Kidney tubule cell (primary cell): ENCODE measurements at regions not wholly inside any gene's neighbourhood (a gene's known extent, or its start where the extent isn't known, plus 50 kb on each side); places are given as distances from the start of the nearest gene placed in this dataset.
A peak's percentile ranks its signal among the peaks of the same experiment; 100 is the strongest.

Experiments
- DNase-seq: peaks from one replicate; pipeline ENCODE4 v3.0.0-alpha.2; 2018; ENCODE audit warnings: low spot score

DNA sequence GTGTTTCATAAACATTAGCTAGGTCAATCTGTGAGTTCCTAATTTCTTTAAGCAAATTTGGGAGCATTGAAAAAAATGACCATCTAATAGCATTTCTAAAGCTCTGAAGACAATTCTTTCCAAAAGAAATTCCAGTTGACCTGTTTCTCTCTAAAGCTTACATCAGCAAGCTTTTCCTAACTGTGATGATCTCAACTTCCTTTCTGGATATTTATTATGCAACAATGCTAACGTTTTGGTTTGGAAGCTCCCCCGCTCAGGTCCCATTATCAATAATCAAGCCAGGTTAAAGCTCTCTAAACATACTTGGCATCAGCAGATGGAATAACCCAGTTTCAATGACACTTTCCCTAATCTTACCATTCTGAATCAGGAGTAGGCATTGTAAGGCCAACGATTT lies 196.3 kb upstream of the TANK start:
- no peak for DNase-seq

DNA sequence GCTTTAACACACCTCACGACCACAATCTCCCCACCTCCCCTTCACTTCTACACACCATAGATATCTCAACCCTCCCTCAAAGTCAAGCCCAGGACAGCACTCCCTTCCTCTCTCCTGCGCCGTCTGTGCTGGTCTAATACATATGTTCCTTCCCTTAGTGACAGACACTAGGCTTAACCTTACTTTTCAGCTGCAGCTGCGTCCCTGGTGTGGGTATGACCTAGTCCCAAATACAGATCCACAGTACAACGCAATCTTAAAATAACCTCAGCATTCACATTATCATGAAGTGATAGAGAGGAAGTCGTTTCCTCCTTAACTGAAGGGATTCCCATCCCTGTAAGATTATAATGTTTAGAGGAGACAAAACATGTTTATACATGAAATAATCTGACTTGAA lies 192.7 kb upstream of the TANK start:
- no peak for DNase-seq

DNA sequence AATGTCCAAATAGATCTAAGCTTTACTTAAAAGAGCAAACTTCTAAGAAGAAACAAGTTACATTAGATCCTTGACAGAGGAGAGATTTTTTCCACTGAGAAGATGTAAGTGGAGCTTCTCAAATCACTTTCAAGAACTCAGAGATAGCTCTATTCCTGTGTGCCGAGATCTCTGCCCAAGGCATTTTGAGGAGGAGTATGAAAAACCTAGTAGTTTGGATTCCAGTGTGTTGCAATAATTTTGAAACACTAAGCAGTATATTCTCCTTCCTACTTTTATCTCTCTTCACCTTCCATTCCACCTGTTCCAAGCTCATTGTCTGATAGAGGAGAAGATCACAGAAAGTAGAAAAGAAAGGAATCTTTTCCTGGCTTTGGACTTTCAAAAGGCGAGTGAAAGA lies 192.0 kb upstream of the TANK start:
- DNase-seq = no peak

DNA sequence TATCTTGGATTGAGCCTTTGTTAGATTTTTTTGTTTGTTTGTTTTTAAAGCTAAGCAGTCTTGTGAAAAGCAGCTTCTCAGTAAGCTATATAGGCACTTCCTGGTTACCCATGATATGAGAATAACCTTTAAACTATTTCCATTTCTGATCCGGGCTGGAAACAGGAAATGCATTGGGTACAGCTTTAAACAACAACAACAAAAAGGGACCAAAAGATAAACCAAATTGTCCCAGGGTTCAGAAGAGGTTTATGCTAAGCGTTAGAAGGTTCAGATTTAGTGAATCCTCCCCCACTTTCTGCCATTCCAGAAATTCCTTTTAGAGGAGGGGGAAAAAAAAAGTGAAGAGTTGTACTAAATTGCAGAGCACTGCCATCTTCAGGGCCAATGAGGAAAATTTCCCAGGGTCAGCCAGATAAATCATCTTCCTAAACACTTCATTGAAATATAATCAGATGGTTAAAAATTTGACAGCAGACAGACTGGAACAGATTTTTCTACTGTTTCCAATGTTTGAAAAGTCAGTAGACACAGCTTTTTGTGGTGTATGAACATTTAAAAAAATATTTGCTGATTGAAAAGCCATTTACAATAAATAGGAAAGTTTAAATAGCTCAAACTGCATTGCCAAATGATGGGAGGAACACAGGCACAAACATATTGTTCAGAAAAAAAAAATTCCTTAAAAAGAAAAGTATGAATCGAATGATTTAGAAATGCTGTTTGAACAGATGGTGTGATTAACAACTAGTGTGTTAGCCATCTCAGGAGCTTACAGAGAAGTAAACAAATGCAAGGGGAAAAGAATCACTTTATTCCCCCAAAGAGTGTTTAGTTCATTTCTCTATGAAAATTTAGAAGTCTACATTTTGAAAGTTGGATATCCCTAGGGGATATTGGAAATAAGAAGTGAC lies 189.9 kb upstream of the TANK start:
- peak; percentile 83 for DNase-seq

DNA sequence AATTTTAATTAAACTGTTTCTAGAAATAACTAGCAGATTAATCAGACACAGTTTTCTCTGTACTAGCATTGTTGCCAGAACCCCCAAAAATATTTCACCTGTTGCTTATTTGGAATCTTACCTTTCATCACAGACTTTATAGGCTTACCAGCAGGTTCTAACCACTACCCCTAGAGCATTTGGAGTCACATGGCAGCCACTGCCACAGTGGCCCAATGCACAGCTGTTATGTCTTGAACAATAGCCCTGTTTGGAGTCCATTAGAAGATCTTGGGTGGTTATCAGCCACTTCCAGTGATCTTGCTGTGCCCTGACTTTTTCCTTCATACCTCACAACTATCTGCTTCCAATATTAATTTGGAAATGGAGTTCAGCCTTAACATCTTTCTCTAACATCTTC lies 186.2 kb upstream of the TANK start:
- DNase-seq = no peak

DNA sequence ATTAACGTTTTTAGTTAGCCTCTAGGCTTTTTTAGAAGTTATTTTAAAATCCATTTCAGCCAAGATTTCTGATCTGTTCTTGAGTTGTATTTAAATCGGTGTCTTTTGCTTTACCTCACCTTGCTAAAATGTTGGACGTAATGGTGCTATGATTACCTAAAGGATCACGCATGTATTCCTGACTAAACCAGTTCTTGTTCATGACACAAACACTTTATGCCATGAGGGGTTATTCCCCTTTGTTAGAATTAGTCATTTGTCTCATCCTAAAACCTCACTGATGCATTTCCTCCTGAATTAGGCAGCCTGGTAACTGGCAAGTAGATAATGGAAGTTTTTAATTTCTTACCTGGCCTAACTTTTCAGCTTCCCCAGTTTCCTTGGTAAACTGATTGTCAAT lies 185.4 kb upstream of the TANK start:
- DNase-seq = peak; percentile 50

DNA sequence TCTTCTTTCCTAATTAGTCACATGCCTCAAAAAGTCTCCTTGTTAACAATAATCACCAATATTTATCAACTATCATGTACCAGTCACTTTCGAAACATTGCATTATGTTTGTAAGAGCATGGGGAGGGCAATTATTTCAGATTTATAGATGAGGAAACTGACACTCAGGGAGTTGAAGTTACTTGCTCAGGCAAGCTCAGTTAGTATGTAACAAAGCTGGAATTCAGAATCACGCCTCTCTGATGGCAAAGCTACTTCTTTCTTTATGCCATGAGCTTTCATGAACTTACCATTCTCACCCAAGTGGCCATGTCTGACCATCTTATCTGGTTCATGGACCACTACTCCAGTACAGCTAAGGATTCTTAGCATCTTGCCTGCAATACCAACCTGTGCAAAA lies 183.4 kb upstream of the TANK start:
- DNase-seq = no peak

DNA sequence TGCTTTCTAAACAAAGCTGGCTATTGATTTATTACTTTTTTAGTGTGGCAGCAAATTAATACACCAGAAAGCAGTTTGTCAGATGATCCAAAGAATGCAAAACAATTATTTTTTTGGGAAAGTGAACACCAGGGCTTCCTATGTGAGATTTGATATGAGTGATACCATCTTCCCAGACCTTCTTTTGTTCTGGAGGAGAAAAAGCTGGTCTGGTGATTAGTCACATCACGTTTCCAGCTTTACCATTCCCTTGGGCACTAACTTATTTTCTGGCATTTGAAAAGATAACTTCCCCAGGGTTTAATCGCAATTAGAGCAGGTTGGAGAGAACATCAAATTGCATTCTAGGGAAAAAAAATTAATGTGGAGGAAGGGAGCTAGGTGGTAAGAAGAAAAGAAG lies 182.9 kb upstream of the TANK start:
- no peak for DNase-seq

DNA sequence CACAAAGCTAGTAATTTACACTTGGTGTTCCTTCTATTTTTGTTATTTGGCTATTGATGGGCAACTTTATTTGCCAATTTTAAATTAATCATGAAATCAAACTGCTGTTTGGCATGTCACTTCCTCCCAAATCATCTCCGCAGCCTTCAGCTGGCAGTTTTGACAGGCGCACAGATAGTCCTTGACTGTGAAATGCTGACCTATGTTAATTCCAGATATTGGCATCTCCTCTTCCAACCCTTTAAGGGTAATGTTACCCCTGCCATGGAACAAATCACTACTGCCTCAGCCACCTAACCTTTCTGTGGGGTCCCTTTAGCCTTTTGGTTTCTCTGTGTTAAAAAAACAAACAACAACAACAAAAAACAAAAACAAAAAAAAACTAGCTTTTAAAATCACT lies 182.4 kb upstream of the TANK start:
- no peak for DNase-seq

DNA sequence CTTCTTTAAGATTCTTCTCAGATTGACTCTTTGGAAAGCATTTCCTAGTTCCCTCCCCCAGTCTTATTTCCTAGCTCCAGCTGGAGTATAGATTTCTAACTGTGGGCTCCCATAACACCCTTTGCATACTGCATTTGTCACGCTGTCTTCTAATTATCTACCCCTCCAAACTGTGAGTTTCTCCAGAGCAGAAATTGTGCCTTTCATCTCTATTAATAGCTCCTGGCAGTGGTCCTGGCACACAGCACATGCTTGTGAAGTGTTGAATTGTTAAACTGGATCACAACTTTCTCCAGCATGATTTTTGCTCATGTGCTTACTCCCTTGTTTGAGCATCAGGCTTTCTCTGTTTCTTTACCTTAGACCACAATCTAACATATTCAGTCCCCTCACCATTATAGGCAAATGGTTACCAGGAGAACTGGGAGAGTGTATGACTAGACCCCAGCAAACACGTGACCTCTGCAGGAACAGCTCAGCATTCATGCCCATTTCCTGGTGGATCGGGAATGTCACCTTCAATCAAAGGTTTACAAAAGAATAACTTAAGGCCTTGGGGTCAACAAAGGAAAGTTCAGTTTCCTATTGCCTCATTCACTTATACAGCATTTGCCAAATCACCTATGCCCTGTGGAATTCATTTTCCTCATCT lies 175.7 kb upstream of the TANK start:
- peak; percentile 13 for DNase-seq

DNA sequence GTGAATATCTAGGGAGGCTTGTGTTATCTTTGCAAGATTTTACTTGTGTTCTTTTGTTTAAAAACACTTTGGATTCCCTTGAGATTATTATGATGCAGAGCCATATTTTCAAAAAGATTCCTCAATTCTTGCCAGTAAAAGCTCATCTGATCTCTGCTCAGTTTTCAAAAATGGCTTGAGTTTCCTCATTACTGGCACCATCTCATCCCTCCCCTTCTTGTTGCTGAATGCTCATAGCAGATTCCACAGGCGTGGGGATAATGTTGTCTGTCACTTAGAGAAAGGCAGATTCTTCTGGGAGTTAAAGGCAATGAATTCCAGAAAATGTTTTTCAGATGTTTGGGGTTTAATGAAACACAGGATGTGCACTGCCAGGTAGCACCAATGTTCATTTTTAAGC lies 170.4 kb upstream of the TANK start:
- DNase-seq = no peak

DNA sequence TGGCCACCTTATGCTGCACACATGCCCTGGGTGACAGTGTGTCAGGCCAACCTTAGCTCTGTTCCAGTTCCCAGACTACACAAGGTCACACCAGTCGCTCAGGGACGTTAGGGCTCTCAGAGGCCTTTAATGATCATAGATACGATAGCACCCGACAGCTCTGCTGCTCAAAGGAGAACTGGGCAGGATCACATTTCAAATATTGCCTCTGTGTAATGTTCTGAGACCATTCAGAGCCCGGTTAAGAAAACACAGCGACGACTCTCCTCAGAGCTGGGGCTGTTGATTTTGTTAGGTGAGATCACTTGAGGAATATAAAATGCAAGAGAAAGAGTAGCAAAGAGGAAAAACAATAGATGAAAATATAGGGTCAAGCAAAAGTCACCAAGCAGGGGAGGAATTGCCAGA lies 166.6 kb upstream of the TANK start:
- peak; percentile 2 for DNase-seq

DNA sequence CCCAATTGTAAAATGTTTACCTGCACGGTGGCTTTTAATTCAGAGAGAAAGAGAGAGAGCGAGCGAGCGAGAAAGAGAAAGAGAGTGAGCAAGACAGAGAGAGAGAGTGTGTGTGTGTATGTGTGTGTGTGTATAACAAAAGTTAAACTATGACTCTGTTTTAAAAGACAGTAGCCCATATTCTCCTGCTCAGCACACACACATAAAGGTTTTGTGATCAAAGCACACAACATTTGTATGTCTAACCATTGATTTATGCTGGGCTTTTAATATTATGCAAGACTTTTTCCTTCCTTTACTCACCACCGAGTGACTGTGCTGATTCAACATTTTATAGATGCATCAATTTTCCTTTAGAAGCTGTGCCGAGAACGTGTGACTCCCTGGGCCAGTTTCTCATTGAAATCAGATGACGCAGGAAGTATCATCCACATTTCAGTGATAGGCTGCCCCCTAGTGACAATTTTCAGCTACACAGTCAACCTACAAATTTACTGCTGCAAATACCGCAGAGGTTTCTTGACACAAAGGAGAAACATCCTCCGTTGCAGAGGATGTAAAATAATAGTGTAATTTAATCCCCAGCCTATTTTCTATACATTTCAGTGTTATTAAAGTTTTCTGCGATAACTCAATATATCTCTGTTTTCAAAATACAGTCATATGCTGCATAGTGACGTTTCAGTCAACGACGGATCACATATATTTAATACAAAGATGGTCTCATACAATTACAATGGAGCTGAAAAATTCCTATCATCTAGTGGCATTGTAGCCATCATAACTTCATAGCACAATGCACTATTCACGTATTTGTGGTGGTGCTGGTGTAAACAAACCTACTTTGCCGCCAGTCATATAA lies 165.9 kb upstream of the TANK start:
- DNase-seq = peak; percentile 92

DNA sequence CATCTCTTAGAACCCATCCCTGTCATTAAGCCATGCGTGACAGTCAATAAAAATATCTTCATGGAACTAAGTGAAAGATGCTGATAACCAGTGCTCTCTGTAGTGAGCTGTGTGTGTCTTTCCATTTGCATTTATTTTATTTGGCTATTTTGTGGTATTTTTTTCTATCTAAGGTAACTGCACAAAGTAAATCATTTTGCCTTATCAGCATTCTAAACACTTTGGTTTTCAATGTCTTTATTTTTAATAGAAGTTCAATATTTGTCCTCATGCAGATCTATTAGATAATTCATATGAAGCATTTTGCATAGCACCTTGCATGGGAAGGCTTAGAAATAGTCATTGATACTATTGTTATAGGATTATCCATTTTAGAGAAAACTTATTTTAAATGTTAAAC lies 163.6 kb upstream of the TANK start:
- no peak for DNase-seq

DNA sequence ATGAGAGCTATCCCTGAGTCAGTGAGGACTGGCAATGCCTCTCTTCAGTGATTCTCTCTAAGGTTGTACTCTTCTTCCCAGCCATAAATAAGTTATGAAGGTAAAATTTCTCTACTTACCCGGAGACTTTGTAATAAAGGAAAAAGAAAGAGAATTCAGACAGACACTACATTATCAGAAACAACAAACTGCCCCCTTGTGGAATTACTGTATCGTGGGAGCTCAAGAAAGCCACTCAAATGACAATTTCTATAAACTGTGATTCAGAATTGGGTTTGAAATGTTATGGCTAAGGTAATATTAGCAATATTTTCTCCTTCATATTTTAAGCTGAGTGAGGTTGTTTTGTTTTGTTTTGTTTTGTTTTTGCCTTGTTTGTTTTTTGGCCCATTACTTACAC lies 155.8 kb upstream of the TANK start:
- DNase-seq = no peak

DNA sequence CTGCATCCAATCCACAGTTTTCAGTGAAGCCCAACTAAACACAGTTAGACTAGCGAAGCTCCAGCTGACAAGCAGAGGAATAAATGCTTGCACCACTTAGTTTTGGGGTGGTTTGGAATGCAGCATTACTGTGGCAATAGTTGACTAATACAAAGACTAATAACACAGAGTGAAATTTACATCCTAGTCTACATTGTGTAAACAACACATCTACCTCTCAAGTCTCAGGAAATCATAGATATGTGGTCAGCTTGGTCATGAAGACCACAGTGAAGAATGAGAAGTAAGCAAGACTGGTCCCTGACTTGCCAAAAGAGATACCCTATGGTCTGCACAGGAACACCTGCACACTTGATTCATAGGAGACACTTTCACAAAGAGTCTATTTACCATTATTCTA lies 155.1 kb upstream of the TANK start:
- DNase-seq = no peak

DNA sequence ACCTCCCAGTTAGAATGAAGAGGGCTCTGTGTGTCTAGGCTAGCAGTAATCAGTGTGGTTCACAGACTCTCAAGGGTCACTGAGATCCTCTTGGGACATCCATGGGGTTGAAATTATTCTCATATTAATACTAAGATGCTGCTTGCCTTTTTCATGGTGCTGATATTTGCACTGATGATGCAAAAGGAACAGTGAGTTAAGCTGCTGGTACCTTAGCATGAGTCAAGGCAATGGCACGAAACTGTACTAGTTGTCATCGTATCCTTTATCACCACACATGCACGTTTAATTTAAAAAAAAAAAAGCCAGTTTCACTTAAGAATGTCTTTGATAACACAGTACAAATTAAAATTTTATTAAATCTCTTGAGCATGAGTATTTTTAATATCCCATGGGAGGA lies 151.9 kb upstream of the TANK start:
- no peak for DNase-seq

DNA sequence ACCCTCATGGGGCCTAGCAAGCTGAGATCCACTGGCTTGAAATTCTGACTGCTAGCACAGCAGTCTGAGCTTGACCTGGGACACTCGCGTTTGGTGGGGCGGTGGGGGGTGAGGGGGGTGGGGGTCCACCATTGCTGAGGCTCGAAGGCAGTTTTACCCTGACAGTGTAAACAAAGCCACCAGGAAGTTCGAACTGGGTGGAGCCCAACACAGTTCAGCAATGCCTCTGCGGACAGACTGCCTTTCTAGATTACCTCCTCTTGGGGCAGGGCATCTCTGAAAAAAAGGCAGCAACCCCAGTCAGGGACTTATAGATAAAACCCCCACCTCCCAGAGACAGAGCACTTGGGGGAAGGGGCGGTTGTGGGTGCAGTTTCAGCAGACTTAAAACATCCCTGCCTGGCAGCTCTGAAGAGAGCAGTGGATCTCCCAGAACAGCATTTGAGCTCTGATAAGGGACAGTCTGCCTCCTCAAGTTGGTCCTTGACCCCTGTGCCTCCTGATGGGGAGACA lies 149.7 kb upstream of the TANK start:
- DNase-seq = no peak

DNA sequence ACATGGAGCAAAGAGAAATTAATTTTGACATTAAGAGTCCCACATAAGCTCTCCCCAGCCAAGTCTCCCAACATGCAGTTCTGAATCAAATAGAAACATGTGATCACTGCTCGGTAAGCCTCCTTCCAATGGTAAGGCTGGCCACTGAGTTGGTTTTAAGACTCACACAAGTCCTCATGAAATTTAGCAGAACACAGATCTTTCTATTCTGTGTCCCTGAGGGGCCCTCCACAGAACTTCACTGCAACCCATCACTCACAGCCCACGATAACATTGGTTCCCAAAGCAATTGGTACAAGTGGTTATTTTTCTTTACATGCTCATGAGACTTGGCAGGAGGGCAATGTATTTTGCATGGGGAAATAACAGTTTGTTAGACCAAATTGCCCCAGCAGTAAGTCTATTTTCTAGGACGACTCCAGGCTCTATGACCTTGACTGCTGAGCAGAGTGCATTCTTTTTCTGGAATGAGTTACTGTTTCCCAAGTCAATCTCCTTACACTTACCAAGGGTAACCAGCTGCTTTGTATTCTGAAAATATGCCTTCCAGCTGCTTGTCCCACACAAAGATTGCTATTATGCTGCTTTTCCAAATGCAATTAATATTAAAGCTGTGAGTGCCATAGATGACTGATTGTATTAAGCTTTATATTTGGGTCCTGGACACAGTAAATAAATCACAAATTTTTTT lies 142.3 kb upstream of the TANK start:
- no peak for DNase-seq

DNA sequence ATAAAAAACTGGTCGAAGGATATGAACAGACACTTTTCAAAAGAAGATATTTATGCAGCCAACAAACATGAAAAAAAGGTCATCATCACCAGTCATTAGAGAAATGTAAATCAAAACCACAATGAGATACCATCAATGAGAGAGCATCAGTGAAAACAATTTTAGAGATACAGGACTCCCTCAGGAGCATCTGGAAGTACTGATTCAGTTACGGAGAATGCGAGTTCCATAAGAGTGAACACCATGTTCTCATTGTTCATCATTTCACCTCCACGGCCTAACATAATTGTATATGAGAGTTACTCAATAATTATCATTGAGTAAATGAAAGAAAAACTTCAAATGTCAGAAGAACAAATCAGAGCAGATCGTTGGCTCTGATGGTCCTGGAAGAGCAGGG lies 140.9 kb upstream of the TANK start:
- DNase-seq = no peak

DNA sequence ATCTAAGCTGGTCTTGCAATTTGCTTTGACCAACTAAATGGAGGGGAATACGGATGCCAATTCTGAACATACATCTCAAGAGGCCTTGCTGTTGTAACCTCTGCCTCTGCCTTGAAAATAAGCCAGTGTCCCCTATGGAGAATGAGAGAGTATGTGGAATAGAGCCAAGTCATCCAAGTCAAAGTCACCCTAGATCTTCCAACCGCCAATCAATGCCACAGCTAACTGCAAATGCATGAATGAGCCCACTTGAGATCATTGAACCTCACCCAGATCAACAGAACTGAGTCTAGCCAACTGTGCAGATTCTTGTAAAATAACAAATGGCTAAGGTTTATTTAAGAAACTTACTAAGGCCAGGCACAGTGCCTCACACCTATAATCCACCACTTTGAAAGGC lies 139.8 kb upstream of the TANK start:
- peak; percentile 17 for DNase-seq

DNA sequence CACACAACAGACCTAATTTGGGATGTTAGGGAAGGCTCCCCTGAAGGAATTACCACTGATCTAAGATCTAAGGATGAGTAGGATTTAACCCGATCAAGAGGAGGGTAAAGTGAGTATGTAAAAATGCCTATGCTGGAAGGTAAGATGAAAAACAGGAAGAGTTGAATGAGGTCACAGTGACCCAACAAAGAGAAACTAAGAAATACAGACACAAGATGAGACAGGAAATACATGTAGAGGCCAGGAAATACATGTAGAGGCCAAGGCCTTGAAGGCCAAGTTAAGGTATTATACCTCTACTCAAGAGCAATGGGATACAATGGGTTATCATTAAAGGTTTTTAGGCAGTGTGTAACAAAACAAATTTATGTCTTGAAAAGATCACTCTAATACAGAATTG lies 131.6 kb upstream of the TANK start:
- no peak for DNase-seq
